Breast epithelium (tissue), 3 donors: ENCODE measurements at regions not wholly inside any gene's neighbourhood (a gene's known extent, or its start where the extent isn't known, plus 50 kb on each side); places are given as distances from the start of the nearest gene placed in this dataset.

Source experiments
- POLR2A ChIP-seq: fragments of 450-650 bp; IDR thresholded peaks from one replicate; pipeline ENCODE4 v1.6.1; 2016; ENCODE audit warnings: antibody characterized with exemption, mild to moderate bottlenecking, moderate library complexity
- POLR2AphosphoS5 ChIP-seq, 3 donors: sonication (generic); formaldehyde crosslinking; IDR thresholded peaks; one replicate each; pipeline ENCODE4 v1.6.1; 2017; ENCODE audit warnings: antibody characterized with exemption in 3 of 3
- TF ChIP-seq, protein P1 (sequence below), 3 donors: fragments of 450-650 bp; IDR thresholded peaks; one replicate each; pipeline ENCODE4 v1.5.1; 2016 to 2017; ENCODE audit warnings: antibody characterized with exemption in 3 of 3, mild to moderate bottlenecking in 3 of 3, moderate library complexity in 3 of 3

GRCh38 chr4:187069398-187069797, 345.7 kb upstream of the FAT1 start:
- TF ChIP-seq, protein P1, sequence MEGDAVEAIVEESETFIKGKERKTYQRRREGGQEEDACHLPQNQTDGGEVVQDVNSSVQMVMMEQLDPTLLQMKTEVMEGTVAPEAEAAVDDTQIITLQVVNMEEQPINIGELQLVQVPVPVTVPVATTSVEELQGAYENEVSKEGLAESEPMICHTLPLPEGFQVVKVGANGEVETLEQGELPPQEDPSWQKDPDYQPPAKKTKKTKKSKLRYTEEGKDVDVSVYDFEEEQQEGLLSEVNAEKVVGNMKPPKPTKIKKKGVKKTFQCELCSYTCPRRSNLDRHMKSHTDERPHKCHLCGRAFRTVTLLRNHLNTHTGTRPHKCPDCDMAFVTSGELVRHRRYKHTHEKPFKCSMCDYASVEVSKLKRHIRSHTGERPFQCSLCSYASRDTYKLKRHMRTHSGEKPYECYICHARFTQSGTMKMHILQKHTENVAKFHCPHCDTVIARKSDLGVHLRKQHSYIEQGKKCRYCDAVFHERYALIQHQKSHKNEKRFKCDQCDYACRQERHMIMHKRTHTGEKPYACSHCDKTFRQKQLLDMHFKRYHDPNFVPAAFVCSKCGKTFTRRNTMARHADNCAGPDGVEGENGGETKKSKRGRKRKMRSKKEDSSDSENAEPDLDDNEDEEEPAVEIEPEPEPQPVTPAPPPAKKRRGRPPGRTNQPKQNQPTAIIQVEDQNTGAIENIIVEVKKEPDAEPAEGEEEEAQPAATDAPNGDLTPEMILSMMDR (IDR thresholded peaks at IDR 0.05): no peak
- no peak for TF ChIP-seq POLR2A
- TF ChIP-seq POLR2AphosphoS5 (IDR thresholded peaks at IDR 0.05): no peak
